Esophagus squamous epithelium (tissue), 4 donors: ENCODE measurements at regions not wholly inside any gene's neighbourhood (a gene's known extent, or its start where the extent isn't known, plus 50 kb on each side); places are given as distances from the start of the nearest gene placed in this dataset.

ENCODE experiments used
- POLR2A ChIP-seq, 4 donors: fragments of 450-650 bp; IDR thresholded peaks; one replicate each; pipeline ENCODE4 v1.6.1; 2017; ENCODE audit warnings: antibody characterized with exemption in 4 of 4, mild to moderate bottlenecking in 4 of 4, moderate library complexity in 3 of 4
- TF ChIP-seq, protein P1 (sequence below), 6 experiments: fragments of 450-650 bp in 4 of 6; fragments of 200-600 bp in 2 of 6; sonication (generic) in 2 of 6; IDR thresholded peaks; one replicate each; pipeline ENCODE4 v1.5.1; 2016 to 2019; ENCODE audit warnings: antibody characterized with exemption in 6 of 6, mild to moderate bottlenecking in 4 of 6, moderate library complexity in 4 of 6

DNA sequence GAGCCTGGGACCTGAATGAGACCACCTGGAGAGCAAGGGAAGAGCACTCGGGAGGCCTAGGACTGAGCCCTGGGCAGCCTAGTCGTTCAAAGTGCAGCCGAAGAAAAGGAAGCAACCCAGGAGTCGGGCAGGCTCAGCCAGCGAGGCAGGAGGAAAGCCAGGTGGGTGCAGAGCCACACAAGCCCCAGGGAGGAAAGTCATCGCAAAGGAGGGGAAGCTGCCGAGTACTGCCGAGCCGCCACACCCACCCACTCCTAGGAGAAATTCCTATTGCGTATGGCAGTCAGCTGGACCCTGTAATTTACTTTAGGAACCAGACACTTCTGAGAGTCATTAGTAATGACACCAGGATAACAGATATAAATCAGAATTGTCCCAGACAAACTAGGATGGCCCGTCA is 187.6 kb downstream of the KATNIP start:
- TF ChIP-seq, protein P1, sequence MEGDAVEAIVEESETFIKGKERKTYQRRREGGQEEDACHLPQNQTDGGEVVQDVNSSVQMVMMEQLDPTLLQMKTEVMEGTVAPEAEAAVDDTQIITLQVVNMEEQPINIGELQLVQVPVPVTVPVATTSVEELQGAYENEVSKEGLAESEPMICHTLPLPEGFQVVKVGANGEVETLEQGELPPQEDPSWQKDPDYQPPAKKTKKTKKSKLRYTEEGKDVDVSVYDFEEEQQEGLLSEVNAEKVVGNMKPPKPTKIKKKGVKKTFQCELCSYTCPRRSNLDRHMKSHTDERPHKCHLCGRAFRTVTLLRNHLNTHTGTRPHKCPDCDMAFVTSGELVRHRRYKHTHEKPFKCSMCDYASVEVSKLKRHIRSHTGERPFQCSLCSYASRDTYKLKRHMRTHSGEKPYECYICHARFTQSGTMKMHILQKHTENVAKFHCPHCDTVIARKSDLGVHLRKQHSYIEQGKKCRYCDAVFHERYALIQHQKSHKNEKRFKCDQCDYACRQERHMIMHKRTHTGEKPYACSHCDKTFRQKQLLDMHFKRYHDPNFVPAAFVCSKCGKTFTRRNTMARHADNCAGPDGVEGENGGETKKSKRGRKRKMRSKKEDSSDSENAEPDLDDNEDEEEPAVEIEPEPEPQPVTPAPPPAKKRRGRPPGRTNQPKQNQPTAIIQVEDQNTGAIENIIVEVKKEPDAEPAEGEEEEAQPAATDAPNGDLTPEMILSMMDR (IDR thresholded peaks at IDR 0.05), result no peak
- no peak for TF ChIP-seq POLR2A (IDR thresholded peaks at IDR 0.05)
